NCI-H1092 (cell line): ENCODE measurements at regions not wholly inside any gene's neighbourhood (a gene's known extent, or its start where the extent isn't known, plus 50 kb on each side); places are given as distances from the start of the nearest gene placed in this dataset.

Experiments used
- DNase-seq: peaks from one replicate; lab custom pipeline; 2025; lab: John Stamatoyannopoulos, UW

DNA sequence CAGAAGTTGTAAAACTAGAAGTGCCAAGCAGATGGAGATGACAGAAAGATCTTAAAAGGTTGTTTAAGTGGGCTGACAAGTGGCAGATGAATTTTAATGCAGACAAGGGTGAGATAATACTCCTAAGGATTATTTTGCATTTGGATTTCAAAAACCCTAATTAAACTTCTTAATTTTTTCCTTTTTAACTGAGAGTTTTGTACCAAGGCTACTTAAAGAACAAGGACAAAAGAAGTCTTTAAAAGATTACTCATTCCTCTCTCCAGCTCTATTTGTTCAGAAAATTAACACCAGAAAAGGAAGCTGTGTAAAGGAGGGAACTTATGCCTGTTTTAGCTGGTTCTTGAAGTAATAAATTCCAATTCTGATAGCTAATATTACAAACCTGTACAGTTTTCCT lies 275.4 kb downstream of the ETNK1 start:
- no peak for DNase-seq

- DNase-seq = no peak
Measured at GRCh38 chr12:22904485-22904884, 279.5 kb downstream of the ETNK1 start.

- no peak for DNase-seq
Measured at GRCh38 chr12:22916241-22916640, 291.3 kb downstream of the ETNK1 start.

GRCh38 chr12:22916815-22917214 lies 291.8 kb downstream of the ETNK1 start:
- DNase-seq = no peak

DNA sequence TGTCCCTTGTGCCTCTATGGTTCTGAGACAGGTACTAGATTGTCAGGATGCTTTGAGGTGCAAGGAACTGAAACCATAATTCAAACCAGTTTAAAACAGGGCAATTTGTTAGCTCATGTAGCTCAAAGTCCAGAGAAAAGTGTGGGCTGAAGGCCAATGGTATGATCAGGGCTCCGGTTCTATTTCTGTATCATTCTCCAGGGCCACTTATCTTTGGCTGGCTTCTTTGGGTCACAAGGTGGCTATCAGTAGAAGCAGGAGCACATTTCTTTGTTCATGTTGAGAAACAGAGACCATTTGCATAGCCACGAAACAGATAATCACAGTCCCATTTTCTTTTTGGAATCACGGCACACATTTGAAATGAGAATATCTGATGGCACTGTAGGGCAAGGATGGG lies 294.9 kb downstream of the ETNK1 start:
- no peak for DNase-seq

GRCh38 chr12:22923768-22924167 lies 298.8 kb downstream of the ETNK1 start:
- DNase-seq = no peak

DNA sequence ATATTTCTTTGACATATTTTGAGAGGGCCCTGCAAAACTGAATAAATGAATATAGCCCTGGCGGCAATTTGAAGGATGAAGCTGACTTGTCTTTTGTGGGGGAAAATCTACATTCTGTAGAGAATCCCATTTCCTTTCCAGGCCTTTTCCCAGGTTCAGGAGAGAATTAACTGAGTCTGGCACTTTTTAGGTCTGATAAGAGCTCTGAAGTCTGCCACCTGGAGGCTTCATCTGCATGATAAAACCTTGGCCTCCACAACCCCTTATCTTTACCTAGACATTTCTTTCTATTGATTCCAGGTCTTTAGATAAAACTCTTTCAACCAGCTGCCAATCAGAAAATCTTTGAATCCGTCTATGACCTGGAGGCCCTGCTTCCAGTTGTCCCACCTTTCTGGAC lies 299.4 kb downstream of the ETNK1 start:
- no peak for DNase-seq

DNA sequence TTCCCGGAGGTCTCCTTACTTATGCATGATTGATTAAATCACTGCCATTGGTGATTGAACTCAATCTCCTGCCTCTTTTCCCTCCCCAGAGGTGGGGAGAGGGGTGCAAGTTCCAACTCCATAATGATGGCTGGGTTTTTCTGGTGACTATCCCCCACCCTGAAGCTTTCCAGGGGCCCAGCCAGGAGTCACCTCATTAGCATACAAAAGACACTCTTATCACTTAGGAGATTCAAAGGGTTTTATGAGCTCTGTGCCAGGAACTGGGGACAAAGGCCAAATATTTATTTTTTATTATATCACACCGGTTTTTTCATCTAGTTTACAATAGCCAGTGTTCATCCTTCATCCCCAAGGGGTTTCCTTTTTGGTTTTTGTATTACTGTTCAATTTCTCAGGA lies 300.7 kb downstream of the ETNK1 start:
- DNase-seq = no peak

DNA sequence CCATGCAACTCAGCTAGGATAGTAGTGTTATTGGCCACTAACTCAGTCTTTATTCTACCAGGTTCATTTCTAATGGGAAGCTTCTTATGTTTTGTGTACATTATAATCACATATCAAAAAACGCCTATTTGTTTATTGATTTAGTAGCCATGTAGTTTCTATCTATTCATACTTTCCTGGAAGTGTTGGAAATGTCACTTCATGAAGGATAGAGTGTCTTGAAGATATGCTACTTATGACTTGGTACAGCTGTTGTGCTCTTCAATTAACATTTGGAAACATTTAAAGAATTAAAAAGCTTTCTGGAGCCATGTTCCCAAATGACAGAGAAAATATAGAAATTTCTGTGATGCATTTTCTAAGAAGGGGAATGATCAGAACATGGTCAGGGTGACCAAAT lies 307.5 kb downstream of the ETNK1 start:
- no peak for DNase-seq

GRCh38 chr12:22935090-22935489 lies 310.1 kb downstream of the ETNK1 start:
- DNase-seq = no peak

GRCh38 chr12:22935501-22935900 lies 310.5 kb downstream of the ETNK1 start:
- no peak for DNase-seq

GRCh38 chr12:22938323-22938722 lies 313.4 kb downstream of the ETNK1 start:
- no peak for DNase-seq

DNA sequence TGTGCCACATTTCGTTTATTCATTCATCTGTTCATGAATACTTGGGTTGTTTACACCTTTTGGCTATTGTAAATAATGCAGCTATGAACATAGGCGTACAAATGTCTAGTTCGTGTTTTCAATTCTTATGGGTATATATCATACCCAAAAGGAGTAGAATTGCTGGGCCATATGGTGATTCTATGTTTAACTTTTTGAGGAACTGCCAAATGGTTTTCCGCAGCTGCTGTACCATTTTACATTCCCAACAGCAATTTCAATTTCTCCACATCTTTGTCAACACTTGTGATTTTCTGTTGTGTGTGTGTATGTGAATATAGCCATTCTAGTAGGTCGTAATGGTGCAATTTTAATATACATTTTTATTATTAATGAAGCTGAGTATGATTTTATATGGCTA lies 326.2 kb downstream of the ETNK1 start:
- no peak for DNase-seq

GRCh38 chr12:22956690-22957089 lies 331.7 kb downstream of the ETNK1 start:
- DNase-seq = no peak

DNA sequence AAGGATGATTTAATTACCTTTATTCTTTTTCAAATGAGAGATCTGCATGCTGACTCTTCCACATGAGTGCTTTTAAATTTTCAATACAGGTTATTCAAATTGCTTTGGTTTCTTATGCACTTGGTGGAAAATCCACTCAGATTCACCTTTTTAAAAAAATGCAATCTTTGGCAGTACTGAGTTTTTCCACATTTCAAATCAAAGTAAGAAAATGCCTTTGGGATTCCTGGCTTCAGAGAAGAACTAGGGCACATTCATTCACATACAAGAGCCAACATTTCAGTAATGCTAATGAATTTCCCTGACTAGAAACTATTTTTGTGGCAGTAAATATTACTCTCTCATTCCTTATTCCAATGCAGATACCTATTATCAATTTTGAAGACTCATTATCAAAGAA lies 342.2 kb downstream of the ETNK1 start:
- no peak for DNase-seq

DNA sequence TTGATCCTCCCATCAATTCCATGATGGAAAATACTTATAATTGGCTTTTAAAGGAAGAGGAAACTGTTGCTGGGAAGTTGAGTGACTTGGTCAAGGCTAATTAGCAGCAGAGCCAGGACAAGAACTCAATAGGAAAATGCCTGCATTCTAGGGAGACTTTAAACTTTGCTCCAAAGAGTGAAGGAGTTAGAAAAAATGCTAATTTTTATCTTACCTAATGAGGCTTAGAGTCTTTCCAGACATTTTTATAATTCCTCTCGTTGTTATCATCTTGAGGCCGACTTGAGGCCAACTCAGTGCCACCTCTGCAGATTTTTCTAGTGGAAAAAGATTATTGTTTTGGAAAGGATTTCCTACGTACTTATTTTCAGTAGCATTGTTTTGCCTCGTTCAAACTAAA lies 344.6 kb downstream of the ETNK1 start:
- no peak for DNase-seq

DNA sequence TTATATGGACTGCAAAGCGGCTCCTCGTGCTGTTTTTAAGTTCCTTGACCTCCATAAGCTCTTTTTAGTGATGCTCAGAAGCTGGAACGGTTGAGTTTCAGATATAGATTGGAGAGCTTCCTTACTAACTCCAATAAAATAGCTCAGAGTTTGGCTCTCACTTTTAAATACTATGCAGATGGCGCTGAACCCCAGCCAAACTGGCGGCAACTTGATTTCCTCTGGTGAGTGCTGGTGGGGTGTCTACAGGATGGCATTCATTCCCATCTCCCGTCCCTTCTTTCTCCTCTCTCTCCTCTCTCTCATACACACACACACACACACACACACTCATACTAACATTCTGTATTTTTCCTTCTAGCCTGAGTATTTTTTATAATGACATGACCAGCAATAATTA lies 346.3 kb downstream of the ETNK1 start:
- DNase-seq = no peak

DNA sequence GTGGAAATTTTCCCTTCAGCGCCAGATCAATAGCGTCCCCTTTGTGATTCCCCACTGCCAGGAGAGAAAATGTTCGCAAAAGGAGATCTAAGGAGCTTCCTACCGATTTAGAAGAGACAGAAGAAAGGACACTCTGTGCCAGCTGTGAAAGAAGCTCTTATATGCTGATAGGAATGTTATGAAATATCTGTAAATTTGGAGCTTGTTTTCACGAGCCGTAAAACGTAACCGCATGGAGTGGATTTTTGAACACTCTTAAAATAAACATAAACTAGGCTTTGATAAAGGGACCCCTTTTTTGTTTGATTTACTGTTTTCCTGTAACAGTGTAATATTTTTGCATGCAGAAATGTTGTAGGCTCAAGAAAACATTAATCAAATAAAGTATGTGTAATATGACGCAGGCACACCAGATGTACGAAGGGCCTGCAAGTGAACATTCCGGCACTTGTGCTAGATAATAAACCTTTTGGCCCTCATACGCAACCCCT lies 346.8 kb downstream of the ETNK1 start:
- DNase-seq = no peak

GRCh38 chr12:22974865-22975264 lies 349.9 kb downstream of the ETNK1 start:
- no peak for DNase-seq

- no peak for DNase-seq
Measured at GRCh38 chr12:22978962-22979361, 354.0 kb downstream of the ETNK1 start.

DNA sequence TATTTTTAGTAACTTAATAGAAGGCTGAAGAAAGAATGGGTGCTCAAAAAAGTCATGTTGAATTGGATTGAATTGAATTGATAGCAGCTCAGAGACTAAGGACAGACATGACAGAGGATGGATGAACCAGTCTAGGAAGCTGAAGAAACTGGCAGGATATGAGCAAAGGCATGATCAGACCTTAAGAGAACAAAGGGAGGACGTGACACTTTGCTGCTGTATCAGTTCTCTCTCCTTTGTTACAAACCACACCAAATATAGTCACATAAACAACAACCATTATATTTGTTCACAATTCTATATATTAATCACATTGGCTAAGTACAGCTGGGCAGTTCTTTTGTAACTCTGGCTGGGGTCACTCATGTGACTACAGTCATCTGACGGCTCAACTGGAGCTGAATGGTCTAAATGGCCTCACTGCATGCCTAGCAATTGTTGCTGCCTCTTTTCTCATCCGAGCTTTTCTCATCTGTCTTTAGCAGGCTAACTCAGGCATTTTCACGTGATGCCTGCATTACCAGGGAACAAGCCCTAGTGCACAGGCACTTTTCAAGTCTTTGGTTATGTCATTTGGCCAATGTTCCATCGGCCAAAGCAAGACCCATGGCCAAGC lies 355.0 kb downstream of the ETNK1 start:
- no peak for DNase-seq

- DNase-seq = no peak
Measured at GRCh38 chr12:22981711-22982110, 356.7 kb downstream of the ETNK1 start.

DNA sequence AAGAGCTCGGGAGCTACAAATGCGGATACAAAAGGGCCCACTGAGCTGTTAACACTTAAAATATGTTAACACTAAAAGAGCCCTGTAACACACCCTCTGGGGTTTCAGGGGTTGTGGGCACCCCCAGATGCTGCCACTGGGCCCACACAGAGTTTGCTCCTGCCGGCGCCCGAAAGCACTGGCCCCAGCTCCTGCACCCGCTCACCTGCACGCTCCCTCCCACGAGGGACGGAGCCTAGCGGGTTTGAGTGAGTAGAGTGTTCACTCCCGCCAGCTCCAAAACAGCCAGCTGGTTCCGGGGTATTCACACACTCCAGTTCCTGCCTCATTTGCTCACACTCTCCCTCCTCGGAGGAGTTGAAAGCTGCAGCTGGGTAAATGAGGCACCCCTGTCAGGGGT lies 357.7 kb downstream of the ETNK1 start:
- no peak for DNase-seq

GRCh38 chr12:22986997-22987396 lies 362.0 kb downstream of the ETNK1 start:
- no peak for DNase-seq

GRCh38 chr12:22990501-22990900 lies 365.5 kb downstream of the ETNK1 start:
- no peak for DNase-seq
